SJCRH30 (cell line): ENCODE measurements at regions not wholly inside any gene's neighbourhood (a gene's known extent, or its start where the extent isn't known, plus 50 kb on each side); places are given as distances from the start of the nearest gene placed in this dataset.

ENCODE experiments used
- DNase-seq, 2 experiments: peaks; one replicate each; pipeline ENCODE4 v3.0.0-alpha.2; 2015 to 2020
- H3K27ac ChIP-seq: fragments of 250-450 bp; sonication (Bioruptor Pico); 2 replicates; pipeline ENCODE4 v1.5.1; 2020; ENCODE audit warnings: mild to moderate bottlenecking, moderate library complexity
- H3K27me3 ChIP-seq: fragments of 250-450 bp; sonication (Bioruptor Pico); 2 replicates; pipeline ENCODE4 v1.5.1; 2020; ENCODE audit warnings: mild to moderate bottlenecking, moderate library complexity
- H3K36me3 ChIP-seq: fragments of 250-450 bp; sonication (Bioruptor Pico); 2 replicates; pipeline ENCODE4 v1.5.1; 2020; ENCODE audit warnings: mild to moderate bottlenecking, moderate library complexity
- H3K4me1 ChIP-seq: fragments of 250-450 bp; sonication (Bioruptor Pico); 2 replicates; pipeline ENCODE4 v1.5.1; 2020; ENCODE audit warnings: mild to moderate bottlenecking, moderate library complexity
- H3K4me3 ChIP-seq: fragments of 250-450 bp; sonication (Bioruptor Pico); 2 replicates; pipeline ENCODE4 v1.5.1; 2020; ENCODE audit warnings: mild to moderate bottlenecking, moderate library complexity
- H3K9me3 ChIP-seq: fragments of 250-450 bp; sonication (Bioruptor Pico); replicated peaks from 2 replicates; pipeline ENCODE4 v1.5.1; 2020; ENCODE audit warnings: mild to moderate bottlenecking, moderate library complexity

- Histone ChIP-seq H3K27me3 (no peaks in the 10 kb centered on the region; the same call in 1 of the 2 replicates), H3K27ac (no peak overlapping the region), H3K4me3 (no peak overlapping the region), H3K36me3 (no peaks in the 10 kb centered on the region), H3K9me3 (no peaks in the 10 kb centered on the region), H3K4me1 (no peaks in the 10 kb centered on the region)
- no peak for DNase-seq
Measured at GRCh38 chr7:106606120-106606519, 54.8 kb downstream of the CCDC71L start.

GRCh38 chr7:106604971-106605370 is 56.0 kb downstream of the CCDC71L start:
- Histone ChIP-seq H3K4me3 (no peak overlapping the region), H3K27me3 (no peaks in the 10 kb centered on the region; the same call in 1 of the 2 replicates), H3K27ac (no peak overlapping the region), H3K36me3 (no peaks in the 10 kb centered on the region), H3K4me1 (no peaks in the 10 kb centered on the region), H3K9me3 (no peaks in the 10 kb centered on the region)
- no peak for DNase-seq

- no peaks in the 10 kb centered on the region for H3K9me3 ChIP-seq
- no peak for DNase-seq
- H3K27ac ChIP-seq = no peak overlapping the region
- H3K4me3 ChIP-seq = no peak overlapping the region
- no peaks in the 10 kb centered on the region for H3K36me3 ChIP-seq
- H3K27me3 ChIP-seq = no peaks in the 10 kb centered on the region; the same call in 1 of the 2 replicates
- H3K4me1 ChIP-seq = no peaks in the 10 kb centered on the region
Measured at GRCh38 chr7:106604303-106604924, 56.5 kb downstream of the CCDC71L start.

GRCh38 chr7:106603346-106603745 is 57.6 kb downstream of the CCDC71L start:
- Histone ChIP-seq H3K9me3 (no peaks in the 10 kb centered on the region), H3K36me3 (no peaks in the 10 kb centered on the region), H3K4me3 (no peak overlapping the region), H3K27ac (no peak overlapping the region), H3K27me3 (no peaks in the 10 kb centered on the region; the same call in 1 of the 2 replicates), H3K4me1 (0 out of 2 replicates have a peak, but pooled peaks cover 3% of the 10 kb centered on the region)
- DNase-seq = no peak

GRCh38 chr7:106602062-106602461 is 58.9 kb downstream of the CCDC71L start:
- H3K27ac ChIP-seq = no peak overlapping the region
- H3K9me3 ChIP-seq = no peaks in the 10 kb centered on the region
- 0 out of 2 replicates have a peak, but pooled peaks cover 3% of the 10 kb centered on the region for H3K4me1 ChIP-seq
- no peaks in the 10 kb centered on the region for H3K36me3 ChIP-seq
- no peaks in the 10 kb centered on the region; the same call in 1 of the 2 replicates for H3K27me3 ChIP-seq
- no peak for DNase-seq
- no peak overlapping the region for H3K4me3 ChIP-seq

- Histone ChIP-seq H3K36me3 (no peaks in the 10 kb centered on the region), H3K9me3 (no peaks in the 10 kb centered on the region), H3K27ac (no peak overlapping the region), H3K4me1 (0 out of 2 replicates have a peak, but pooled peaks cover 3% of the 10 kb centered on the region), H3K4me3 (no peak overlapping the region), H3K27me3 (no peaks in the 10 kb centered on the region; the same call in 1 of the 2 replicates)
- DNase-seq = no peak
Measured at GRCh38 chr7:106600569-106601373, 60.2 kb downstream of the CCDC71L start.

GRCh38 chr7:106599343-106599698 is 61.6 kb downstream of the CCDC71L start:
- Histone ChIP-seq H3K9me3 (no peaks in the 10 kb centered on the region), H3K27ac (no peak overlapping the region)
- no peak for DNase-seq

GRCh38 chr7:106598663-106599342 is 62.2 kb downstream of the CCDC71L start:
- no peaks in the 10 kb centered on the region for H3K9me3 ChIP-seq
- H3K4me3 ChIP-seq = peak overlapping the region; percentile 27; the same call in 1 of the 2 replicates
- H3K4me1 ChIP-seq = 0 out of 2 replicates have a peak, but pooled peaks cover 3% of the 10 kb centered on the region
- peak; percentile 54 to 76 for DNase-seq
- no peaks in the 10 kb centered on the region; the same call in 1 of the 2 replicates for H3K27me3 ChIP-seq
- H3K27ac ChIP-seq = no peak overlapping the region
- H3K36me3 ChIP-seq = no peaks in the 10 kb centered on the region

More at GRCh38 chr7:106599343-106599698, 61.6 kb downstream of the CCDC71L start:
- Histone ChIP-seq H3K4me1 (0 out of 2 replicates have a peak, but pooled peaks cover 3% of the 10 kb centered on the region), H3K4me3 (no peak overlapping the region), H3K36me3 (no peaks in the 10 kb centered on the region), H3K27me3 (no peaks in the 10 kb centered on the region; the same call in 1 of the 2 replicates)

GRCh38 chr7:106597751-106598546 is 63.0 kb downstream of the CCDC71L start:
- no peaks in the 10 kb centered on the region for H3K9me3 ChIP-seq
- DNase-seq = no peak
- H3K4me1 ChIP-seq = 0 out of 2 replicates have a peak, but pooled peaks cover 3% of the 10 kb centered on the region

GRCh38 chr7:106597014-106597413 is 63.9 kb downstream of the CCDC71L start:
- H3K27me3 ChIP-seq = no peaks in the 10 kb centered on the region
- no peak overlapping the region for H3K27ac ChIP-seq
- H3K4me1 ChIP-seq = 0 out of 2 replicates have a peak, but pooled peaks cover 3% of the 10 kb centered on the region
- no peaks in the 10 kb centered on the region for H3K36me3 ChIP-seq
- no peaks in the 10 kb centered on the region for H3K9me3 ChIP-seq
- DNase-seq = no peak
- no peak overlapping the region for H3K4me3 ChIP-seq

More at GRCh38 chr7:106597751-106598546, 63.0 kb downstream of the CCDC71L start:
- H3K36me3 ChIP-seq = no peaks in the 10 kb centered on the region
- H3K27me3 ChIP-seq = no peaks in the 10 kb centered on the region
- no peak overlapping the region for H3K27ac ChIP-seq
- H3K4me3 ChIP-seq = no peak overlapping the region

- no peak for DNase-seq
- no peak overlapping the region for H3K4me3 ChIP-seq
- H3K36me3 ChIP-seq = no peaks in the 10 kb centered on the region
- no peaks in the 10 kb centered on the region for H3K27me3 ChIP-seq
- no peaks in the 10 kb centered on the region for H3K9me3 ChIP-seq
- H3K4me1 ChIP-seq = 0 out of 2 replicates have a peak, but pooled peaks cover 3% of the 10 kb centered on the region
- H3K27ac ChIP-seq = no peak overlapping the region
Measured at GRCh38 chr7:106595922-106596321, 65.0 kb downstream of the CCDC71L start.

- no peak for DNase-seq
- H3K9me3 ChIP-seq = no peaks in the 10 kb centered on the region
- H3K27ac ChIP-seq = no peak overlapping the region
- no peaks in the 10 kb centered on the region for H3K4me1 ChIP-seq
- H3K36me3 ChIP-seq = no peaks in the 10 kb centered on the region
- H3K4me3 ChIP-seq = no peak overlapping the region
- no peaks in the 10 kb centered on the region for H3K27me3 ChIP-seq
Measured at GRCh38 chr7:106593028-106593417, 67.9 kb downstream of the CCDC71L start.

- no peaks in the 10 kb centered on the region for H3K27me3 ChIP-seq
- H3K9me3 ChIP-seq = no peaks in the 10 kb centered on the region
- H3K4me1 ChIP-seq = no peaks in the 10 kb centered on the region
- DNase-seq = no peak
- no peaks in the 10 kb centered on the region for H3K36me3 ChIP-seq
- no peak overlapping the region for H3K4me3 ChIP-seq
- H3K27ac ChIP-seq = no peak overlapping the region
Measured at GRCh38 chr7:106592282-106593027, 68.5 kb downstream of the CCDC71L start.
